ENCODE measurements at regions not wholly inside any gene's neighbourhood (a gene's known extent, or its start where the extent isn't known, plus 50 kb on each side); places are given as distances from the start of the nearest gene placed in this dataset.

DNA sequence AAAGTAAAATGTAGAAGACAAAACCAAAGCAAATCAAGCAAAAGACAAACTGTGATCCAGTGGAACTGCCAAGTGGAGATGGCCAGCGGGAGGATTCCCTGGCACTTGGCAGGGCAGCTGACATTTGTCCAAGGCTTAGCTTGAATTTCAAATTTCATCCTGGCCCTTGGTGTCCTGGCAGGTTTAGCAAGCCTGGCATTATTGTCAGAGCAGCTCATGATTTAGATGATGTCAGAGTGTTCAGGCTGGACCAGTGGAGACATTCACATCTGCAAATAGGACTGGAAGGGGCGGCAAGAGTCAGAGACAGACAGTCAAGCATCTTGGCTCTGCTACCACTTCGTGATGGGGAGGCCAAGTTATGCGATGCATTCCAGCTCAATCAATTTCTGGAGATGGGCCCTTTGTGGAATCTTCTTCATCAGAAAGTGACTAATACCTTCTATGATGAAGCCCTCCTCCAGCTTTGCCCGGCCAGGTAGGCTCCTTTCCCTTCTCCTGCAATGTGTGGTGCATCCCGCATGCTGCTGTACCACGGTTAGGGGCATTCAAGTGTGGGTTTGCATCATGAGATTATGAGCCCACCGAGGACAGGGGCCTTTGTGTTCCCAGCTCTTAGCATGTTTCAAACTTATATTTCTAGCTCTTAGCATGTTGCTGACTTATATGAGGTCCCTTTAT is 199.7 kb downstream of the ANKRD30B start:
- Histone ChIP-seq H3K23ac (ENCODE audit: low read depth, low read length) (no peak overlapping the region), H4K8ac (ENCODE audit: low read depth in 2 of 2, low read length in 2 of 2) (no peak overlapping the region), H4K5ac (ENCODE audit: low read depth, low read length) (no peak overlapping the region), H2BK15ac (ENCODE audit: low read depth, low read length) (no peak overlapping the region), H2AK9ac (replicated peaks; ENCODE audit: low read depth, low read length, poor library complexity) (no peak overlapping the region), H3K9me1 (ENCODE audit: insufficient read depth, low read length) (no peaks in the 10 kb centered on the region), H3K4me1 (ENCODE audit: control insufficient read depth, insufficient read depth, low read length) (no peaks in the 10 kb centered on the region), H3K9ac (ENCODE audit: low read depth, low read length) (no peak overlapping the region), H3K79me1 (ENCODE audit: low read depth in 1 of 2, low read length in 2 of 2) (no peaks in the 10 kb centered on the region), H3K36me3 (ENCODE audit: control insufficient read depth, insufficient read depth, low read length) (no peaks in the 10 kb centered on the region), H3K14ac (replicated peaks; ENCODE audit: low read depth, low read length) (no peak overlapping the region), H3K4me3 (ENCODE audit: insufficient read depth, low read depth, low read length) (no peak overlapping the region), H4K91ac (ENCODE audit: insufficient read depth, low read depth, low read length) (no peak overlapping the region), H3K27me3 (ENCODE audit: control insufficient read depth, insufficient read depth, low read length) (no peaks in the 10 kb centered on the region), H4K20me1 (ENCODE audit: insufficient read depth, low read length) (no peaks in the 10 kb centered on the region), H2AFZ (replicated peaks; ENCODE audit: low read length, poor library complexity) (no peak overlapping the region), H3K9me3 (ENCODE audit: control insufficient read depth, insufficient read depth, low read length) (peaks cover 21% of the 10 kb centered on the region), H2BK120ac (ENCODE audit: low read depth, low read length) (no peak overlapping the region), H3K56ac (ENCODE audit: extremely low read depth, insufficient read depth, low read length) (no peak overlapping the region), H3K18ac (ENCODE audit: low read depth, low read length) (no peak overlapping the region), H2AK5ac (ENCODE audit: low read depth, low read length) (no peak overlapping the region), H2BK20ac (ENCODE audit: low read depth, low read length) (no peak overlapping the region), H3K4ac (ENCODE audit: low read depth, low read length) (no peak overlapping the region), H3K27ac (ENCODE audit: insufficient read depth, low read length) (no peak overlapping the region), H2BK5ac (ENCODE audit: low read depth, low read length, poor library complexity, severe bottlenecking) (no peak overlapping the region), H3K4me2 (ENCODE audit: low read depth, low read length) (no peak overlapping the region)
- no TSS peak for BruUV-seq (replicated peaks)
- TF ChIP-seq FOS (IDR thresholded peaks at IDR 0.05; ENCODE audit: low read depth, low read length) (no peak), CHD1 (IDR thresholded peaks at IDR 0.05; ENCODE audit: low read depth, low read length) (no peak), RFX5 (IDR thresholded peaks at IDR 0.05; ENCODE audit: low read depth, low read length) (no peak), CEBPB (IDR thresholded peaks at IDR 0.05; ENCODE audit: low read depth, low read length) (no peak), NFE2L2 (IDR thresholded peaks at IDR 0.05; ENCODE audit: low read depth, low read length) (no peak), SMC3 (IDR thresholded peaks at IDR 0.05; ENCODE audit: low read depth, low read length) (no peak), MAFK (IDR thresholded peaks at IDR 0.05; ENCODE audit: low read depth, low read length) (no peak), BHLHE40 (IDR thresholded peaks at IDR 0.05; ENCODE audit: low read depth, low read length) (no peak), MXI1 (IDR thresholded peaks at IDR 0.05; ENCODE audit: borderline replicate concordance, low read depth, low read length) (no peak), RAD21 (IDR thresholded peaks at IDR 0.05; ENCODE audit: low read length) (no peak), RCOR1 (IDR thresholded peaks at IDR 0.05; ENCODE audit: insufficient replicate concordance, low read length) (no peak), POLR2A (IDR thresholded peaks at IDR 0.05; ENCODE audit: low read depth, low read length) (no peak), USF2 (IDR thresholded peaks at IDR 0.05; ENCODE audit: low read depth, low read length) (no peak), MAZ (IDR thresholded peaks at IDR 0.05; ENCODE audit: borderline replicate concordance, low read depth, low read length) (no peak)
- TF ChIP-seq, protein P1, sequence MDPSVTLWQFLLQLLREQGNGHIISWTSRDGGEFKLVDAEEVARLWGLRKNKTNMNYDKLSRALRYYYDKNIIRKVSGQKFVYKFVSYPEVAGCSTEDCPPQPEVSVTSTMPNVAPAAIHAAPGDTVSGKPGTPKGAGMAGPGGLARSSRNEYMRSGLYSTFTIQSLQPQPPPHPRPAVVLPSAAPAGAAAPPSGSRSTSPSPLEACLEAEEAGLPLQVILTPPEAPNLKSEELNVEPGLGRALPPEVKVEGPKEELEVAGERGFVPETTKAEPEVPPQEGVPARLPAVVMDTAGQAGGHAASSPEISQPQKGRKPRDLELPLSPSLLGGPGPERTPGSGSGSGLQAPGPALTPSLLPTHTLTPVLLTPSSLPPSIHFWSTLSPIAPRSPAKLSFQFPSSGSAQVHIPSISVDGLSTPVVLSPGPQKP (IDR thresholded peaks at IDR 0.05; ENCODE audit: borderline replicate concordance, low read depth, low read length), result no peak
- TF ChIP-seq, protein P2, sequence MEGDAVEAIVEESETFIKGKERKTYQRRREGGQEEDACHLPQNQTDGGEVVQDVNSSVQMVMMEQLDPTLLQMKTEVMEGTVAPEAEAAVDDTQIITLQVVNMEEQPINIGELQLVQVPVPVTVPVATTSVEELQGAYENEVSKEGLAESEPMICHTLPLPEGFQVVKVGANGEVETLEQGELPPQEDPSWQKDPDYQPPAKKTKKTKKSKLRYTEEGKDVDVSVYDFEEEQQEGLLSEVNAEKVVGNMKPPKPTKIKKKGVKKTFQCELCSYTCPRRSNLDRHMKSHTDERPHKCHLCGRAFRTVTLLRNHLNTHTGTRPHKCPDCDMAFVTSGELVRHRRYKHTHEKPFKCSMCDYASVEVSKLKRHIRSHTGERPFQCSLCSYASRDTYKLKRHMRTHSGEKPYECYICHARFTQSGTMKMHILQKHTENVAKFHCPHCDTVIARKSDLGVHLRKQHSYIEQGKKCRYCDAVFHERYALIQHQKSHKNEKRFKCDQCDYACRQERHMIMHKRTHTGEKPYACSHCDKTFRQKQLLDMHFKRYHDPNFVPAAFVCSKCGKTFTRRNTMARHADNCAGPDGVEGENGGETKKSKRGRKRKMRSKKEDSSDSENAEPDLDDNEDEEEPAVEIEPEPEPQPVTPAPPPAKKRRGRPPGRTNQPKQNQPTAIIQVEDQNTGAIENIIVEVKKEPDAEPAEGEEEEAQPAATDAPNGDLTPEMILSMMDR (conservative IDR thresholded peaks at IDR 0.05; ENCODE audit: low read depth, low read length), result no peak
- dilution Hi-C loops (cut with HindIII; ENCODE audit: low sequenced_read_pairs, unreplicated experiment), result no loop called here
- POLR2A ChIA-PET (ENCODE audit: unreplicated experiment), result no interaction called here
- ATAC-seq (ENCODE audit: low read depth), result no peak
- CTCF ChIA-PET, result no interaction called here
- WGBS, 2 experiments (ENCODE audit: extremely low coverage in 2 of 2, insufficient read length in 1 of 2), result 10% methylated on average over 2 of the region's 8 CpGs; no CpG with 5 or more reads in 1 of the 2 experiments
- in situ Hi-C loops (cut with MboI; ENCODE audit: low sequenced_read_pairs), result no loop called here
- intact Hi-C loops (cut with micrococcal nuclease), result no loop called here
- no peak for DNase-seq
